ENCODE measurements at regions not wholly inside any gene's neighbourhood (a gene's known extent, or its start where the extent isn't known, plus 50 kb on each side); places are given as distances from the start of the nearest gene placed in this dataset.

GRCh38 chr1:95991787-95992520, 729.6 kb upstream of the PTBP2 start:
- H4K20me1 ChIP-seq (ENCODE audit: insufficient read depth): no peaks in the 10 kb centered on the region
- 38 to 46% methylated on average over 2 of the region's 2 CpGs for WGBS, 2 experiments (ENCODE audit: low coverage in 1 of 2, low lambda C conversion rate in 2 of 2, missing lambda C conversion rate in 2 of 2)
- H3K9me2 ChIP-seq (ENCODE audit: insufficient read depth): no peaks in the 10 kb centered on the region
- no peak overlapping the region for H3K27ac ChIP-seq
- no peak overlapping the region for H3K4me3 ChIP-seq
- no peaks in the 10 kb centered on the region for H3K27me3 ChIP-seq (replicated peaks; ENCODE audit: insufficient read depth)
- in situ Hi-C loops (cut with MboI): no loop called here
- DNase-seq: no peak
- H3F3A ChIP-seq (ENCODE audit: insufficient read depth): no peaks in the 10 kb centered on the region
- no peaks in the 10 kb centered on the region for H3K79me2 ChIP-seq (ENCODE audit: insufficient read depth)
- no peaks in the 10 kb centered on the region for H3K4me1 ChIP-seq (ENCODE audit: insufficient read depth)
- no peak overlapping the region for H3K4me2 ChIP-seq (ENCODE audit: unreplicated experiment)
- no peaks in the 10 kb centered on the region for H3K9me3 ChIP-seq (ENCODE audit: low read depth)
- H3K36me3 ChIP-seq (ENCODE audit: low read depth): no peaks in the 10 kb centered on the region
- no peak overlapping the region for H3K9ac ChIP-seq
- no peak overlapping the region for H2AFZ ChIP-seq
- TF ChIP-seq EZH2phosphoT487 (IDR thresholded peaks at IDR 0.05; ENCODE audit: insufficient read depth, low read depth): no peak
- TF ChIP-seq EZH2 (IDR thresholded peaks at IDR 0.05; ENCODE audit: insufficient read depth, poor library complexity, severe bottlenecking): no peak

GRCh38 chr1:95994643-95995042, 726.9 kb upstream of the PTBP2 start:
- H2AFZ ChIP-seq: peak overlapping the region; percentile 36; the same call in 1 of the 2 replicates

DNA sequence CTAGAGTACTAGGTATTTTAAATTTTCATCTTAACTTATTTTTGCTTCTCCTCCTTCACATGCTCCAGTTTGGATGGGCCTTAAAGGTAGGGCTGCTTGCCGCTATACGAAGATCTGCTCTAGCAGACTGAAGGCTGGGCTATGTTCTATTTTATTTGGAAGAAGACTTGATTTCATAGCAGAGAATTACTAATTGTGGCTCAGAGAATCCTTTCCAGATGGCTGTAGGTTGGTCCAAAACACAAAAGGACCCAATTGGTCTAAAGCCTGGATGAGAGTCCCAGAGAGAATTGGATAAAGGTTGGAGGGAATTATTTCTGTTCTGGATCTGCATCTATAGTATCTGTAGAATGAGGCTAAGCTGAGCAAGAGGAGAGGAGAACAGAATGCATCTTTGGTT, 719.4 kb upstream of the PTBP2 start:
- DNase-seq: no peak

More at GRCh38 chr1:95994643-95995042, 726.9 kb upstream of the PTBP2 start:
- no peak for TF ChIP-seq EZH2 (IDR thresholded peaks at IDR 0.05; ENCODE audit: insufficient read depth, poor library complexity, severe bottlenecking)
- no peak for TF ChIP-seq EZH2phosphoT487 (IDR thresholded peaks at IDR 0.05; ENCODE audit: insufficient read depth, low read depth)
- Histone ChIP-seq H3K9me2 (ENCODE audit: insufficient read depth) (no peaks in the 10 kb centered on the region), H3K4me2 (ENCODE audit: unreplicated experiment) (no peak overlapping the region), H4K20me1 (ENCODE audit: insufficient read depth) (no peaks in the 10 kb centered on the region), H3K27ac (no peak overlapping the region), H3K27me3 (replicated peaks; ENCODE audit: insufficient read depth) (no peaks in the 10 kb centered on the region), H3K79me2 (ENCODE audit: insufficient read depth) (no peaks in the 10 kb centered on the region), H3K36me3 (ENCODE audit: low read depth) (no peaks in the 10 kb centered on the region), H3K9me3 (ENCODE audit: low read depth) (no peaks in the 10 kb centered on the region), H3F3A (ENCODE audit: insufficient read depth) (no peaks in the 10 kb centered on the region), H3K4me3 (peak overlapping the region; percentile 37; the same call in 1 of the 2 replicates), H3K4me1 (ENCODE audit: insufficient read depth) (no peaks in the 10 kb centered on the region), H3K9ac (no peak overlapping the region)
- 0 to 9% methylated on average over 1 of the region's 1 CpG for WGBS, 2 experiments (ENCODE audit: low coverage in 1 of 2, low lambda C conversion rate in 2 of 2, missing lambda C conversion rate in 2 of 2)
- in situ Hi-C loops (cut with MboI): no loop called here
- peak; percentile 4 for DNase-seq

GRCh38 chr1:96002969-96003964, 718.3 kb upstream of the PTBP2 start:
- no peaks in the 10 kb centered on the region for H3K9me3 ChIP-seq (ENCODE audit: low read depth)
- WGBS, 2 experiments (ENCODE audit: low coverage in 1 of 2, low lambda C conversion rate in 2 of 2, missing lambda C conversion rate in 2 of 2): 65 to 67% methylated on average over 9 of the region's 9 CpGs
- H3K27me3 ChIP-seq (replicated peaks; ENCODE audit: insufficient read depth): no peaks in the 10 kb centered on the region
- no peak overlapping the region for H3K4me3 ChIP-seq
- H3K79me2 ChIP-seq (ENCODE audit: insufficient read depth): no peaks in the 10 kb centered on the region
- H3K9ac ChIP-seq: no peak overlapping the region
- no peak overlapping the region for H3K27ac ChIP-seq
- no peak for DNase-seq
- H2AFZ ChIP-seq: no peak overlapping the region
- in situ Hi-C loops (cut with MboI): no loop called here
- no peaks in the 10 kb centered on the region for H3F3A ChIP-seq (ENCODE audit: insufficient read depth)
- no peaks in the 10 kb centered on the region for H3K36me3 ChIP-seq (ENCODE audit: low read depth)
- no peak overlapping the region for H3K4me2 ChIP-seq (ENCODE audit: unreplicated experiment)
- no peaks in the 10 kb centered on the region for H3K9me2 ChIP-seq (ENCODE audit: insufficient read depth)
- TF ChIP-seq EZH2phosphoT487 (IDR thresholded peaks at IDR 0.05; ENCODE audit: insufficient read depth, low read depth) (no peak), EZH2 (IDR thresholded peaks at IDR 0.05; ENCODE audit: insufficient read depth, poor library complexity, severe bottlenecking) (no peak)
- H4K20me1 ChIP-seq (ENCODE audit: insufficient read depth): no peaks in the 10 kb centered on the region
- no peaks in the 10 kb centered on the region for H3K4me1 ChIP-seq (ENCODE audit: insufficient read depth)

More for the DNA sequence above, 719.4 kb upstream of the PTBP2 start:
- H3K4me2 ChIP-seq (ENCODE audit: unreplicated experiment): no peak overlapping the region
- in situ Hi-C loops (cut with MboI): no loop called here
- no peaks in the 10 kb centered on the region for H3K27me3 ChIP-seq (replicated peaks; ENCODE audit: insufficient read depth)
- H2AFZ ChIP-seq: no peak overlapping the region
- WGBS, 2 experiments (ENCODE audit: low coverage in 1 of 2, low lambda C conversion rate in 2 of 2, missing lambda C conversion rate in 2 of 2): 22 to 26% methylated on average over 2 of the region's 2 CpGs
- no peaks in the 10 kb centered on the region for H3F3A ChIP-seq (ENCODE audit: insufficient read depth)
- no peak overlapping the region for H3K4me3 ChIP-seq
- no peaks in the 10 kb centered on the region for H4K20me1 ChIP-seq (ENCODE audit: insufficient read depth)
- no peaks in the 10 kb centered on the region for H3K36me3 ChIP-seq (ENCODE audit: low read depth)
- no peaks in the 10 kb centered on the region for H3K79me2 ChIP-seq (ENCODE audit: insufficient read depth)
- no peaks in the 10 kb centered on the region for H3K4me1 ChIP-seq (ENCODE audit: insufficient read depth)
- H3K9me2 ChIP-seq (ENCODE audit: insufficient read depth): no peaks in the 10 kb centered on the region
- no peak for TF ChIP-seq EZH2 (IDR thresholded peaks at IDR 0.05; ENCODE audit: insufficient read depth, poor library complexity, severe bottlenecking)
- no peak for TF ChIP-seq EZH2phosphoT487 (IDR thresholded peaks at IDR 0.05; ENCODE audit: insufficient read depth, low read depth)
- no peak overlapping the region for H3K9ac ChIP-seq
- no peaks in the 10 kb centered on the region for H3K9me3 ChIP-seq (ENCODE audit: low read depth)
- no peak overlapping the region for H3K27ac ChIP-seq
